Cerebellar cortex (tissue), 1 donor: ENCODE measurements at regions not wholly inside any gene's neighbourhood (a gene's known extent, or its start where the extent isn't known, plus 50 kb on each side); places are given as distances from the start of the nearest gene placed in this dataset.

Source experiments
- DNase-seq: peaks from one replicate; pipeline ENCODE4 v3.0.0-alpha.2; 2015; ENCODE audit warnings: low spot score

- DNase-seq: no peak
Observed at GRCh38 chr14:84527706-84528105, 1002.2 kb upstream of the FLRT2 start.

- DNase-seq: no peak
Observed at GRCh38 chr14:84532016-84532415, 997.9 kb upstream of the FLRT2 start.

- no peak for DNase-seq
Observed at GRCh38 chr14:84533181-84533725, 996.7 kb upstream of the FLRT2 start.

GRCh38 chr14:84533791-84534190 is 996.2 kb upstream of the FLRT2 start:
- no peak for DNase-seq

GRCh38 chr14:84535484-84535883 is 994.5 kb upstream of the FLRT2 start:
- DNase-seq: no peak

GRCh38 chr14:84535976-84536375 is 994.0 kb upstream of the FLRT2 start:
- no peak for DNase-seq

GRCh38 chr14:84541018-84541417 is 988.9 kb upstream of the FLRT2 start:
- DNase-seq: no peak

- DNase-seq: no peak
Observed at GRCh38 chr14:84543859-84544258, 986.1 kb upstream of the FLRT2 start.

GRCh38 chr14:84544486-84545131 is 985.3 kb upstream of the FLRT2 start:
- DNase-seq: no peak

GRCh38 chr14:84546236-84546635 is 983.7 kb upstream of the FLRT2 start:
- no peak for DNase-seq

- no peak for DNase-seq
Observed at GRCh38 chr14:84554136-84554535, 975.8 kb upstream of the FLRT2 start.

GRCh38 chr14:84555493-84555892 is 974.5 kb upstream of the FLRT2 start:
- DNase-seq: no peak

GRCh38 chr14:84566109-84566508 is 963.8 kb upstream of the FLRT2 start:
- no peak for DNase-seq

GRCh38 chr14:84575681-84576080 is 954.3 kb upstream of the FLRT2 start:
- no peak for DNase-seq

GRCh38 chr14:84579292-84579691 is 950.7 kb upstream of the FLRT2 start:
- no peak for DNase-seq

- DNase-seq: no peak
Observed at GRCh38 chr14:84581041-84581440, 948.9 kb upstream of the FLRT2 start.

GRCh38 chr14:84584511-84584910 is 945.4 kb upstream of the FLRT2 start:
- no peak for DNase-seq

GRCh38 chr14:84591827-84592445 is 938.0 kb upstream of the FLRT2 start:
- DNase-seq: no peak

- no peak for DNase-seq
Observed at GRCh38 chr14:84592770-84593169, 937.2 kb upstream of the FLRT2 start.

GRCh38 chr14:84610086-84610485 is 919.9 kb upstream of the FLRT2 start:
- no peak for DNase-seq

GRCh38 chr14:84622357-84622756 is 907.6 kb upstream of the FLRT2 start:
- no peak for DNase-seq

GRCh38 chr14:84643446-84643845 is 886.5 kb upstream of the FLRT2 start:
- no peak for DNase-seq

- no peak for DNase-seq
Observed at GRCh38 chr14:84646786-84647500, 883.0 kb upstream of the FLRT2 start.
